ENCODE measurements at regions not wholly inside any gene's neighbourhood (a gene's known extent, or its start where the extent isn't known, plus 50 kb on each side); places are given as distances from the start of the nearest gene placed in this dataset.

DNA sequence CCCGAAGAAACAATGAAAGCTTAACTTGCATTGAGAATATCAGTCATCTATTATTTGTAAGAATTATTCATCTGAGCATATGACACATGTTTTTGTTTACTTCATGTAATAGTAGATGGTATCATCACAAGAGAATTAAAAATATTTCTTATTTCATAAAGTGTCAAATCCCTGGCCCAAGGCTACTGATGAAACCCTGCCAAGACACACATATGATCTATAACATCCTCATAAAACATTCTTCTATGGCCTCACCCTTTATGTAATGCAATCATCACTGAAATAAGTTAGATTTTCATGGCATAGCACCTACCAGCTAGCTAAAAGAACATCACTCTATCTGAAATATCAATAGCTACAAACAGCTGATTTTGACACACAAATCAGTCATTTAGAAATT, 385.6 kb upstream of the PHF14 start:
- Histone ChIP-seq H3K36me3 (no peaks in the 10 kb centered on the region), H3K9me3 (no peaks in the 10 kb centered on the region), H3K4me3 (no peak overlapping the region), H3K27me3 (no peaks in the 10 kb centered on the region), H3K27ac (no peak overlapping the region), H3K4me1 (no peaks in the 10 kb centered on the region)
- TF ChIP-seq CTCF (IDR thresholded peaks at IDR 0.05) (no peak), POLR2AphosphoS5 (IDR thresholded peaks at IDR 0.05) (no peak), POLR2A (IDR thresholded peaks at IDR 0.05) (no peak)
- intact Hi-C loops (cut with DNase I; ENCODE audit: low total_unique reads), result no loop called here
- no peak for DNase-seq (ENCODE audit: low spot score in 2 of 2)

GRCh38 chr7:10592604-10593003, 381.1 kb upstream of the PHF14 start:
- DNase-seq (ENCODE audit: low spot score in 2 of 2), result no peak
- Histone ChIP-seq H3K4me3 (no peak overlapping the region), H3K9me3 (no peaks in the 10 kb centered on the region), H3K4me1 (no peaks in the 10 kb centered on the region), H3K36me3 (no peaks in the 10 kb centered on the region), H3K27me3 (no peaks in the 10 kb centered on the region), H3K27ac (no peak overlapping the region)
- no peak for TF ChIP-seq POLR2AphosphoS5 (IDR thresholded peaks at IDR 0.05)
- no peak for TF ChIP-seq CTCF (IDR thresholded peaks at IDR 0.05)
- intact Hi-C loops (cut with DNase I; ENCODE audit: low total_unique reads), result no loop called here

DNA sequence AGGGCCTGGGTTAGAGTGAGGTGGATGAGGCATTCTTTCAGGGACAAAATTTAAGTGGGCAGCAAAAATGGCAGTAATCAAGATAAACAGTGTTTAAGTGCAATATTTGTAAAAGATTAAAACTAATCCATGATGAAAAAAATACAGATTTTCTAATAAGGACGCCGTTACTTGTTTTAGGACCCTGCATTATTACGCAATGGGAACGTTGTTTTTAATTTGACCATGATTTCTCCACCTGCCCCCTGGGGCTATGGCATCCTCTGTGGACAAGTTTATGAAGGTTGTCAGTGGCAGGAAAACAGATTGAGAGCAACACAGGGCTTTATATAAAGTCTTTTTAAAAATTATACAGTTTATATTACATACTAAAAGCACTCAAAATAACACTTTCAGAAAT, 380.6 kb upstream of the PHF14 start:
- no peaks in the 10 kb centered on the region for H3K4me1 ChIP-seq
- no peaks in the 10 kb centered on the region for H3K36me3 ChIP-seq
- H3K27me3 ChIP-seq, result no peaks in the 10 kb centered on the region
- no peak for TF ChIP-seq CTCF (IDR thresholded peaks at IDR 0.05)
- TF ChIP-seq POLR2A (IDR thresholded peaks at IDR 0.05), result no peak
- no peak for TF ChIP-seq POLR2AphosphoS5 (IDR thresholded peaks at IDR 0.05)
- no peak for DNase-seq (ENCODE audit: low spot score in 2 of 2)
- no peak overlapping the region for H3K27ac ChIP-seq
- H3K9me3 ChIP-seq, result no peaks in the 10 kb centered on the region
- no peak overlapping the region for H3K4me3 ChIP-seq
- intact Hi-C loops (cut with DNase I; ENCODE audit: low total_unique reads), result no loop called here

DNA sequence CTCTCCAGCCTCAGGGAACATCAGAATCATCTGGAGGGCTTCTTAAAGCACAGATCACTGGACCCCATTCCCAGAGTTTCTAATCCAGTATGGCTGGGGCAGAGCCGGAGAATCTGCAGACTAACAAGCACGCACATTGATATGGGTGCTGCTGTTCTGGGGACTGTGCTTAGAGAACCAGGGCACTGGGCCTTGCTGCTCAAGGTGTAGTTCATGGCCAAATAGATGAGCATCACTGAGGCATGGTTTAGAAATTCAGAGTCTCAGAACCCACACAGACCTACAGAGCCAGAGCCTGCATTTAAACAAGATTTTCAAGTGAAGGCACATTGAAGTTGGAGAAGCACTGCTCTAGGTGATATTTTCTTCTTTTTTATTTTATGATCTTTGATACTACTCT, 376.8 kb upstream of the PHF14 start:
- intact Hi-C loops (cut with DNase I; ENCODE audit: low total_unique reads), result no loop called here

DNA sequence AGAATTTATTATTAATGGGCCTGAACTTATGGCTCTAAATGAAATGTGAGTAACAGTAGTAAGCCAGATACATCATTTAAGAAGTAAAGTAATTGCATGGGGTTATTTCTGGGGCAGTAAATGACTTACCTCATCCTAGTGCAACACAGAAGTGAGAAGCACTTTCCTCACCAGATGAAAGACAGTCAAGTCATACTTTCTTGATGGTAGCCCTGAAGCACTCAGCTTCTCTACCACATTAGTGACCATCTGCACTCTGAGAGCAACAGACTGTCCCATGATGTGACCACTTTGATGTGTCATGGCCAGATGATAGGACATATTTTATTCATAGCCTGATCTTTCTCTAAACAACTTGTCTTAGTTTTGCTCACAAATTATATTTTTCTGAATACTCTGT, 369.5 kb upstream of the PHF14 start:
- H3K27me3 ChIP-seq, result no peaks in the 10 kb centered on the region
- H3K9me3 ChIP-seq, result no peaks in the 10 kb centered on the region

More for the DNA sequence above, 376.8 kb upstream of the PHF14 start:
- Histone ChIP-seq H3K9me3 (no peaks in the 10 kb centered on the region), H3K36me3 (no peaks in the 10 kb centered on the region), H3K27me3 (no peaks in the 10 kb centered on the region), H3K27ac (no peak overlapping the region), H3K4me3 (no peak overlapping the region), H3K4me1 (no peaks in the 10 kb centered on the region)
- TF ChIP-seq POLR2AphosphoS5 (IDR thresholded peaks at IDR 0.05) (no peak), POLR2A (IDR thresholded peaks at IDR 0.05) (no peak), CTCF (IDR thresholded peaks at IDR 0.05) (no peak)
- DNase-seq (ENCODE audit: low spot score in 2 of 2), result no peak

More for the DNA sequence above, 369.5 kb upstream of the PHF14 start:
- Histone ChIP-seq H3K4me1 (no peaks in the 10 kb centered on the region), H3K36me3 (no peaks in the 10 kb centered on the region), H3K4me3 (no peak overlapping the region), H3K27ac (no peak overlapping the region)
- intact Hi-C loops (cut with DNase I; ENCODE audit: low total_unique reads), result no loop called here
- TF ChIP-seq POLR2A (IDR thresholded peaks at IDR 0.05) (no peak), POLR2AphosphoS5 (IDR thresholded peaks at IDR 0.05) (no peak), CTCF (IDR thresholded peaks at IDR 0.05) (no peak)
- no peak for DNase-seq (ENCODE audit: low spot score in 2 of 2)
